Neural crest cell (in vitro differentiated cells): ENCODE measurements at regions not wholly inside any gene's neighbourhood (a gene's known extent, or its start where the extent isn't known, plus 50 kb on each side); places are given as distances from the start of the nearest gene placed in this dataset.

Experiments used
- DNase-seq: peaks from one replicate; pipeline ENCODE4 v3.0.0; 2021; ENCODE audit warnings: low read depth, mixed read lengths, low spot score
- H3K27ac Mint-ChIP-seq: one replicate; pipeline ENCODE4 v1.8.0; 2021; ENCODE audit warnings: mild to moderate bottlenecking, mixed read lengths; ENCODE audit not compliant: unreplicated experiment
- H3K27me3 Mint-ChIP-seq: 2 replicates; pipeline ENCODE4 v1.8.0; 2021; ENCODE audit warnings: low read depth, mild to moderate bottlenecking, mixed read lengths
- H3K36me3 Mint-ChIP-seq: 2 replicates; pipeline ENCODE4 v1.8.0; 2021; ENCODE audit warnings: low read depth, mild to moderate bottlenecking, mixed read lengths
- H3K4me1 Mint-ChIP-seq: 2 replicates; pipeline ENCODE4 v1.8.0; 2021; ENCODE audit warnings: mixed read lengths
- H3K4me3 Mint-ChIP-seq: one replicate; pipeline ENCODE4 v1.8.0; 2021; ENCODE audit warnings: mild to moderate bottlenecking, mixed read lengths
- H3K9me3 Mint-ChIP-seq: 2 replicates; pipeline ENCODE4 v1.8.0; 2021; ENCODE audit warnings: mixed read lengths
- TF ChIP-seq, protein P1 (sequence below): fragments of 200-600 bp; sonication (generic); conservative IDR thresholded peaks from 2 replicates; pipeline ENCODE4 v1.5.0; 2021; ENCODE audit warnings: antibody characterized with exemption, mild to moderate bottlenecking

DNA sequence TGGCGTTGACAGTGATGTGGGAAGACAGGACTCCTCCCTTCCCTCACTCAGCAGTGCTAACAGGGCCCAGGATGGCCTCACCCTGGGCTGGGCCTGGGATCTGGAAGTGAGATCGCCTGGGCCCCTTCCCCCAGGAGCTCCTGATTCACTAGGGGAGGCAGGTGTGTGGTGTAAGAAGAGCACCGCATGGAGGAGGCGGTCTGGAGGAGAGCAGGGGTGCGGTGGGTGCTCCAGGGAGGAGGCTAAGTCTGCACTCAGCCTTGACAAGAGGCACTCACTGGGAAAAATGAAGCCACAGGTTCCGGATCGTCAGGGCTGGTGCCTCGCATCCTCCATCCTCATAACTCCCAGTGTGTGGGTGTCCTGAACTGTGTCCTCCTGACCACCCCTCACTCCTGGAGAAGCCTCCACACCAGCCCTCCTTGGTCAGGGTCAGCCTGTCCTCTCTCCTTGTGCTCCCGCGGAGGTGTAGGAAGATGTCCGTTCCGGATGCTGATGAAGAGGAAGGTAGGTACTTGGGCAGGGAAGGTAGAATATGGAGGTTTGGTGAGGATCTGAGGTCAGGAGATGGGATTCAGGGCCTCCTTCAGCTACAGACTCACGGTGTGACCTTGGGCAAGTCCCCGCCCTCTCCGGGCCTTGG is 142.1 kb upstream of the WNT4 start:
- no peaks in the 10 kb centered on the region for H3K36me3 Mint-ChIP-seq
- H3K9me3 Mint-ChIP-seq: peaks cover 3% of the 10 kb centered on the region
- DNase-seq: no peak
- H3K27me3 Mint-ChIP-seq: peaks cover 3% of the 10 kb centered on the region
- no peak overlapping the region for H3K27ac Mint-ChIP-seq
- TF ChIP-seq, protein P1, sequence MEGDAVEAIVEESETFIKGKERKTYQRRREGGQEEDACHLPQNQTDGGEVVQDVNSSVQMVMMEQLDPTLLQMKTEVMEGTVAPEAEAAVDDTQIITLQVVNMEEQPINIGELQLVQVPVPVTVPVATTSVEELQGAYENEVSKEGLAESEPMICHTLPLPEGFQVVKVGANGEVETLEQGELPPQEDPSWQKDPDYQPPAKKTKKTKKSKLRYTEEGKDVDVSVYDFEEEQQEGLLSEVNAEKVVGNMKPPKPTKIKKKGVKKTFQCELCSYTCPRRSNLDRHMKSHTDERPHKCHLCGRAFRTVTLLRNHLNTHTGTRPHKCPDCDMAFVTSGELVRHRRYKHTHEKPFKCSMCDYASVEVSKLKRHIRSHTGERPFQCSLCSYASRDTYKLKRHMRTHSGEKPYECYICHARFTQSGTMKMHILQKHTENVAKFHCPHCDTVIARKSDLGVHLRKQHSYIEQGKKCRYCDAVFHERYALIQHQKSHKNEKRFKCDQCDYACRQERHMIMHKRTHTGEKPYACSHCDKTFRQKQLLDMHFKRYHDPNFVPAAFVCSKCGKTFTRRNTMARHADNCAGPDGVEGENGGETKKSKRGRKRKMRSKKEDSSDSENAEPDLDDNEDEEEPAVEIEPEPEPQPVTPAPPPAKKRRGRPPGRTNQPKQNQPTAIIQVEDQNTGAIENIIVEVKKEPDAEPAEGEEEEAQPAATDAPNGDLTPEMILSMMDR: no peak
- H3K4me3 Mint-ChIP-seq: no peak overlapping the region
- peaks cover 14% of the 10 kb centered on the region for H3K4me1 Mint-ChIP-seq

GRCh38 chr1:22285549-22286396 is 142.9 kb upstream of the WNT4 start:
- Mint-ChIP-seq H3K36me3 (no peaks in the 10 kb centered on the region), H3K27ac (no peak overlapping the region), H3K9me3 (peaks cover 3% of the 10 kb centered on the region), H3K4me3 (no peak overlapping the region), H3K27me3 (peaks cover 3% of the 10 kb centered on the region), H3K4me1 (peaks cover 16% of the 10 kb centered on the region)
- no peak for DNase-seq
- TF ChIP-seq, protein P1: no peak

DNA sequence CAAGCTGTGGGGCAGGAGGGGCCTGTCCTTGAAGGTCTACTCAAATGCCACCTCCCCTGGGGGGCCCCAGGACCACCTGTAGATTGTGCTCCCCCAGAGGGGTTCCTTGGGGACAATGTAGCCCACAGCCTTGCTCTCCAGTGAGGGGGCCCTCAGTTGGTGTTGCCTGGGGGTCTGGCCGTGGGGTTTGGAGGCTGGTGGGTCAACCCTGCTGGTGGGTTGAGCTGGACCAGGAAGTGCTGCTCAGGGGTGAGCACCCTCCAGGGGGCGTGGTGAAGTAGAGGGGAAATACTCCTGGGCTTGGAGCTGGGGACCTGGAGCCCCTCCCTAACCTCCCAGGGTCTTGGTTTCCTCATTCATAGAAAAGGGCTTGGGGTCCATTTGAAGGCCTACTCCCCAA is 143.6 kb upstream of the WNT4 start:
- H3K4me3 Mint-ChIP-seq: no peak overlapping the region
- H3K9me3 Mint-ChIP-seq: peaks cover 3% of the 10 kb centered on the region
- DNase-seq: no peak
- TF ChIP-seq, protein P1: no peak
- no peaks in the 10 kb centered on the region for H3K36me3 Mint-ChIP-seq
- H3K4me1 Mint-ChIP-seq: peaks cover 19% of the 10 kb centered on the region
- no peak overlapping the region for H3K27ac Mint-ChIP-seq
- H3K27me3 Mint-ChIP-seq: peaks cover 3% of the 10 kb centered on the region

GRCh38 chr1:22287273-22287672 is 144.4 kb upstream of the WNT4 start:
- no peak for DNase-seq
- Mint-ChIP-seq H3K27ac (no peak overlapping the region), H3K4me1 (peaks cover 27% of the 10 kb centered on the region), H3K27me3 (no peaks in the 10 kb centered on the region), H3K9me3 (peaks cover 3% of the 10 kb centered on the region), H3K36me3 (no peaks in the 10 kb centered on the region), H3K4me3 (no peak overlapping the region)
- TF ChIP-seq, protein P1: no peak

DNA sequence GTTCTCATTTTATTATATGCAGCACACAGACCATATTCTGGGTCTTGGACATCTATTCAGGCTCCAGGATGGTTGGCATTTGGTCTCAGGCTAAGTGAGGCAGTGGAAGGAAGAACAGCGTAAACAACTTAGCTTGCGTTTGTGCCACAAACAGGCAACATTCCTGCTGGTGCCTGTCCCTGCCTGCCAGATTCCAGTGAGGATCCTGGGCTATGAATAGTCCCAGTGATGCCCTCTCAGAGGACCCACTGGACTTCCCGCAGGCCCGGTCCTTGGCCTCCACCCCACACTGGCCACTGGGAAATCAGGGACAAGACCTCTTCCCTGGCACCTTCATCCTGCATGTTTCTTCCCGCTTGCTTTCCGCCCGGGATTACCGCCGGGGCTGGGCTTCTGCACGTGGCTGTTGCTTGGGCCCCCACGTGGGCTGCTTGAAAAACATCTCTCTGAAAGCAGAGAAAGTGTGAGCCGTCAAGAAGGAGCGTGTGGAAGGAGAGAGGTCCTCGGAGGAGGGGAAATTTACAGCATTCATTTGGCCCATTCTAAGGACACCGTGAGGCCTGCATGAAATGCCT is 145.1 kb upstream of the WNT4 start:
- DNase-seq: no peak
- Mint-ChIP-seq H3K4me1 (peaks cover 32% of the 10 kb centered on the region), H3K27ac (peak overlapping the region; percentile 12), H3K9me3 (peaks cover 3% of the 10 kb centered on the region), H3K36me3 (no peaks in the 10 kb centered on the region), H3K27me3 (no peaks in the 10 kb centered on the region), H3K4me3 (no peak overlapping the region)
- TF ChIP-seq, protein P1: no peak
